ENCODE measurements at regions not wholly inside any gene's neighbourhood (a gene's known extent, or its start where the extent isn't known, plus 50 kb on each side); places are given as distances from the start of the nearest gene placed in this dataset.

GRCh38 chr17:77526259-77526711 is 385.5 kb downstream of the SEC14L1 start:
- no peak overlapping the region for H3K4me2 ChIP-seq (ENCODE audit: low read length)
- no peaks in the 10 kb centered on the region for H3K9me2 ChIP-seq (replicated peaks; ENCODE audit: control insufficient read depth, low read length)
- no peaks in the 10 kb centered on the region for H3K79me2 ChIP-seq (ENCODE audit: control insufficient read depth, low read length)
- H3K4me3 ChIP-seq (ENCODE audit: low read length) = no peak overlapping the region
- H3K36me3 ChIP-seq (ENCODE audit: control insufficient read depth, low read length) = no peaks in the 10 kb centered on the region
- H3K27me3 ChIP-seq (ENCODE audit: control insufficient read depth, low read length) = peaks cover 2% of the 10 kb centered on the region; the same call in 1 of the 2 replicates
- no peak overlapping the region for H3K27ac ChIP-seq (ENCODE audit: low read depth, low read length)
- no peaks in the 10 kb centered on the region for H4K20me1 ChIP-seq (ENCODE audit: control insufficient read depth, insufficient read depth, low read depth, low read length)
- H3K4me1 ChIP-seq (ENCODE audit: control insufficient read depth, low read length) = no peaks in the 10 kb centered on the region
- no peaks in the 10 kb centered on the region for H3K9me3 ChIP-seq (ENCODE audit: control insufficient read depth, insufficient read depth, low read length)
- H3F3A ChIP-seq (ENCODE audit: control insufficient read depth, insufficient read depth) = no peaks in the 10 kb centered on the region
- TF ChIP-seq CTCF (IDR thresholded peaks at IDR 0.05; ENCODE audit: low read depth, low read length, poor library complexity, severe bottlenecking) (no peak), EZH2phosphoT487 (IDR thresholded peaks at IDR 0.05; ENCODE audit: borderline replicate concordance, low read length) (no peak)

DNA sequence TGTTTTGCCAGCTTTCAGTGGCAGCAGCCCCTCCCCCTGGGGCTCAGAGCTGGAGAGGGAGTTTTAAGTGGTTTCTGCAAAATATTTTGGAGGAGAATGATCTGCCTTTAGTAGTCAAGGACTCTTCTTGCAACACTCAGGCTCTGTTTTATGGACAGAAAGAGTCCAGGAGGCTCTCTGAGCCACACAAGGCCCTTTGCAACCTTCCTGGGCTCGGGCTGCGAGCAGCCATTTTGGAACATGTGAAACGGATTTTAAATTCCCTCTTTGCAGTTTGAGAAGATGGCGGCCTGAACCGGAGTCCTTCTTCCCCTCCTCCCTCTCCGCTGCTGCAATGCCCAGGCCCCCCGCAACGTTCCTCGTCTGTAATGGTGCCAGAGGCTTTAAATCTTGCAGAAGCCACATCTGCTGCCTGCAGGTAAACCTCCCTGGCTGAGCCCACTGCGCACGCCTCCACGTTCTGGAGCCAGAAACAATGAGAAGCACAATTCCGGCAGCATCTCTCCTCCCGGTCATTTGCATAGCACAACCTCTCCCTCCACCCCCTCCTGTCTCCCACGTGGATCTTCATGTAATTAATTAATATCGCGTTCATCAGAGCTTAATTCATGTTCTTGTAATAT is 386.1 kb downstream of the SEC14L1 start:
- no peaks in the 10 kb centered on the region for H4K20me1 ChIP-seq (ENCODE audit: control insufficient read depth, insufficient read depth, low read depth, low read length)
- TF ChIP-seq EZH2phosphoT487 (IDR thresholded peaks at IDR 0.05; ENCODE audit: borderline replicate concordance, low read length) (no peak), CTCF (IDR thresholded peaks at IDR 0.05; ENCODE audit: low read depth, low read length, poor library complexity, severe bottlenecking) (no peak)
- no peaks in the 10 kb centered on the region for H3K36me3 ChIP-seq (ENCODE audit: control insufficient read depth, low read length)
- peaks cover 2% of the 10 kb centered on the region; the same call in 1 of the 2 replicates for H3K27me3 ChIP-seq (ENCODE audit: control insufficient read depth, low read length)
- H3K79me2 ChIP-seq (ENCODE audit: control insufficient read depth, low read length) = no peaks in the 10 kb centered on the region
- H3K27ac ChIP-seq (ENCODE audit: low read depth, low read length) = no peak overlapping the region
- H3K9me3 ChIP-seq (ENCODE audit: control insufficient read depth, insufficient read depth, low read length) = no peaks in the 10 kb centered on the region
- no peak overlapping the region for H3K4me2 ChIP-seq (ENCODE audit: low read length)
- H3F3A ChIP-seq (ENCODE audit: control insufficient read depth, insufficient read depth) = no peaks in the 10 kb centered on the region
- H3K4me1 ChIP-seq (ENCODE audit: control insufficient read depth, low read length) = no peaks in the 10 kb centered on the region
- no peaks in the 10 kb centered on the region for H3K9me2 ChIP-seq (replicated peaks; ENCODE audit: control insufficient read depth, low read length)
- no peak overlapping the region for H3K4me3 ChIP-seq (ENCODE audit: low read length)

GRCh38 chr17:77527409-77527808 is 386.6 kb downstream of the SEC14L1 start:
- Histone ChIP-seq H3K27me3 (ENCODE audit: control insufficient read depth, low read length) (peaks cover 2% of the 10 kb centered on the region; the same call in 1 of the 2 replicates), H3K9me3 (ENCODE audit: control insufficient read depth, insufficient read depth, low read length) (no peaks in the 10 kb centered on the region), H3K27ac (ENCODE audit: low read depth, low read length) (no peak overlapping the region), H3K36me3 (ENCODE audit: control insufficient read depth, low read length) (no peaks in the 10 kb centered on the region), H3F3A (ENCODE audit: control insufficient read depth, insufficient read depth) (no peaks in the 10 kb centered on the region), H3K4me2 (ENCODE audit: low read length) (no peak overlapping the region), H3K4me3 (ENCODE audit: low read length) (no peak overlapping the region), H3K4me1 (ENCODE audit: control insufficient read depth, low read length) (no peaks in the 10 kb centered on the region), H4K20me1 (ENCODE audit: control insufficient read depth, insufficient read depth, low read depth, low read length) (no peaks in the 10 kb centered on the region), H3K9me2 (replicated peaks; ENCODE audit: control insufficient read depth, low read length) (no peaks in the 10 kb centered on the region), H3K79me2 (ENCODE audit: control insufficient read depth, low read length) (no peaks in the 10 kb centered on the region)
- TF ChIP-seq CTCF (IDR thresholded peaks at IDR 0.05; ENCODE audit: low read depth, low read length, poor library complexity, severe bottlenecking) (no peak), EZH2phosphoT487 (IDR thresholded peaks at IDR 0.05; ENCODE audit: borderline replicate concordance, low read length) (no peak)
